ENCODE measurements at regions not wholly inside any gene's neighbourhood (a gene's known extent, or its start where the extent isn't known, plus 50 kb on each side); places are given as distances from the start of the nearest gene placed in this dataset.
"Not testable (repeated sequence)": the region's sequence is repeated elsewhere in the genome, so short reads cannot be mapped to it uniquely, and the experiment has no call there.

GRCh38 chr1:181216591-181216994 lies 128.1 kb downstream of the IER5 start:
- TF ChIP-seq POLR2A (IDR thresholded peaks at IDR 0.05) (no peak), POLR2AphosphoS5 (IDR thresholded peaks at IDR 0.05) (no peak)
- TF ChIP-seq, protein P1, sequence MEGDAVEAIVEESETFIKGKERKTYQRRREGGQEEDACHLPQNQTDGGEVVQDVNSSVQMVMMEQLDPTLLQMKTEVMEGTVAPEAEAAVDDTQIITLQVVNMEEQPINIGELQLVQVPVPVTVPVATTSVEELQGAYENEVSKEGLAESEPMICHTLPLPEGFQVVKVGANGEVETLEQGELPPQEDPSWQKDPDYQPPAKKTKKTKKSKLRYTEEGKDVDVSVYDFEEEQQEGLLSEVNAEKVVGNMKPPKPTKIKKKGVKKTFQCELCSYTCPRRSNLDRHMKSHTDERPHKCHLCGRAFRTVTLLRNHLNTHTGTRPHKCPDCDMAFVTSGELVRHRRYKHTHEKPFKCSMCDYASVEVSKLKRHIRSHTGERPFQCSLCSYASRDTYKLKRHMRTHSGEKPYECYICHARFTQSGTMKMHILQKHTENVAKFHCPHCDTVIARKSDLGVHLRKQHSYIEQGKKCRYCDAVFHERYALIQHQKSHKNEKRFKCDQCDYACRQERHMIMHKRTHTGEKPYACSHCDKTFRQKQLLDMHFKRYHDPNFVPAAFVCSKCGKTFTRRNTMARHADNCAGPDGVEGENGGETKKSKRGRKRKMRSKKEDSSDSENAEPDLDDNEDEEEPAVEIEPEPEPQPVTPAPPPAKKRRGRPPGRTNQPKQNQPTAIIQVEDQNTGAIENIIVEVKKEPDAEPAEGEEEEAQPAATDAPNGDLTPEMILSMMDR (IDR thresholded peaks at IDR 0.05), result no peak

GRCh38 chr1:181219938-181220337 lies 131.4 kb downstream of the IER5 start:
- H3K27me3 ChIP-seq, result no peaks in the 10 kb centered on the region
- 70 to 74% methylated on average over 4 of the region's 4 CpGs for WGBS, 2 donors (ENCODE audit: low coverage in 1 of 2)
- TF ChIP-seq EP300 (IDR thresholded peaks at IDR 0.05; ENCODE audit: low read depth), result no peak
- no peak for TF ChIP-seq POLR2A (IDR thresholded peaks at IDR 0.05)
- no peak for TF ChIP-seq POLR2AphosphoS5 (IDR thresholded peaks at IDR 0.05)
- TF ChIP-seq, protein P1 (IDR thresholded peaks at IDR 0.05), result no peak
- DNase-seq, result no peak
- in situ Hi-C loops (cut with MboI; ENCODE audit: low pct_ligation_motif_present in 1 of 4, low pct_unique_long_range_greater_than_20kb in 1 of 4, low sequenced_read_pairs in 3 of 4), result no loop called here
- no peaks in the 10 kb centered on the region for H3K9me3 ChIP-seq
- H3K27ac ChIP-seq, result no peak overlapping the region
- H3K4me1 ChIP-seq, result no peaks in the 10 kb centered on the region
- H3K36me3 ChIP-seq, result no peaks in the 10 kb centered on the region
- intact Hi-C loops (cut with DNase I; ENCODE audit: low total_unique reads), result no loop called here
- no peak overlapping the region for H3K4me3 ChIP-seq

More at GRCh38 chr1:181216591-181216994, 128.1 kb downstream of the IER5 start:
- Histone ChIP-seq H3K9me3 (no peaks in the 10 kb centered on the region), H3K27ac (no peak overlapping the region), H3K4me3 (no peak overlapping the region), H3K27me3 (no peaks in the 10 kb centered on the region), H3K36me3 (no peaks in the 10 kb centered on the region), H3K4me1 (no peaks in the 10 kb centered on the region)
- intact Hi-C loops (cut with DNase I; ENCODE audit: low total_unique reads), result no loop called here
- 16 to 20% methylated on average over 1 to 3 of the region's 3 CpGs for WGBS, 2 donors (ENCODE audit: low coverage in 1 of 2)
- DNase-seq, result no peak
- in situ Hi-C loops (cut with MboI; ENCODE audit: low pct_ligation_motif_present in 1 of 4, low pct_unique_long_range_greater_than_20kb in 1 of 4, low sequenced_read_pairs in 3 of 4), result no loop called here

GRCh38 chr1:181221078-181221477 lies 132.6 kb downstream of the IER5 start:
- no peaks in the 10 kb centered on the region for H3K9me3 ChIP-seq
- H3K4me1 ChIP-seq, result no peaks in the 10 kb centered on the region
- H3K27ac ChIP-seq, result no peak overlapping the region
- WGBS, 2 donors (ENCODE audit: low coverage in 1 of 2), result 18 to 41% methylated on average over 3 to 5 of the region's 5 CpGs
- intact Hi-C loops (cut with DNase I; ENCODE audit: low total_unique reads), result no loop called here
- in situ Hi-C loops (cut with MboI; ENCODE audit: low pct_ligation_motif_present in 1 of 4, low pct_unique_long_range_greater_than_20kb in 1 of 4, low sequenced_read_pairs in 3 of 4), result no loop called here
- no peak for DNase-seq
- no peaks in the 10 kb centered on the region for H3K27me3 ChIP-seq
- TF ChIP-seq, protein P1 (IDR thresholded peaks at IDR 0.05), result no peak
- TF ChIP-seq POLR2A (IDR thresholded peaks at IDR 0.05) (no peak), EP300 (IDR thresholded peaks at IDR 0.05; ENCODE audit: low read depth) (no peak), POLR2AphosphoS5 (IDR thresholded peaks at IDR 0.05) (no peak)
- no peak overlapping the region for H3K4me3 ChIP-seq
- no peaks in the 10 kb centered on the region for H3K36me3 ChIP-seq

GRCh38 chr1:181222972-181223505 lies 134.5 kb downstream of the IER5 start:
- no peak for DNase-seq
- H3K27me3 ChIP-seq, result no peaks in the 10 kb centered on the region
- H3K4me3 ChIP-seq, result no peak overlapping the region
- H3K9me3 ChIP-seq, result no peaks in the 10 kb centered on the region
- intact Hi-C loops (cut with DNase I; ENCODE audit: low total_unique reads), result no loop called here
- in situ Hi-C loops (cut with MboI; ENCODE audit: low pct_ligation_motif_present in 1 of 4, low pct_unique_long_range_greater_than_20kb in 1 of 4, low sequenced_read_pairs in 3 of 4), result no loop called here
- no peak overlapping the region for H3K27ac ChIP-seq
- H3K36me3 ChIP-seq, result no peaks in the 10 kb centered on the region
- 77 to 80% methylated on average over 2 to 7 of the region's 7 CpGs for WGBS, 2 donors (ENCODE audit: low coverage in 1 of 2)
- TF ChIP-seq, protein P1 (IDR thresholded peaks at IDR 0.05), result no peak
- TF ChIP-seq POLR2AphosphoS5 (IDR thresholded peaks at IDR 0.05), result no peak
- TF ChIP-seq POLR2A (IDR thresholded peaks at IDR 0.05), result no peak
- TF ChIP-seq EP300 (IDR thresholded peaks at IDR 0.05; ENCODE audit: low read depth), result no peak
- no peaks in the 10 kb centered on the region for H3K4me1 ChIP-seq

- not testable (repeated sequence) for DNase-seq
These were observed 138.2 kb downstream of the IER5 start for GRCh38 chr1:181226728-181227127.

More at GRCh38 chr1:181226728-181227127, 138.2 kb downstream of the IER5 start:
- H3K27me3 ChIP-seq; H3K4me1 ChIP-seq; H3K36me3 ChIP-seq; in situ Hi-C loops (cut with MboI; ENCODE audit: low pct_ligation_motif_present in 1 of 4, low pct_unique_long_range_greater_than_20kb in 1 of 4, low sequenced_read_pairs in 3 of 4); H3K4me3 ChIP-seq; H3K9me3 ChIP-seq; H3K27ac ChIP-seq; intact Hi-C loops (cut with DNase I; ENCODE audit: low total_unique reads): not testable (repeated sequence)
- WGBS, 2 donors (ENCODE audit: low coverage in 1 of 2), result 87 to 97% methylated on average over 3 of the region's 4 CpGs
